Mucosa of rectum (tissue), 2 donors: ENCODE measurements at regions not wholly inside any gene's neighbourhood (a gene's known extent, or its start where the extent isn't known, plus 50 kb on each side); places are given as distances from the start of the nearest gene placed in this dataset.
"Not testable (repeated sequence)": the region's sequence is repeated elsewhere in the genome, so short reads cannot be mapped to it uniquely, and the experiment has no call there.

Experiments used
- H3K27ac ChIP-seq, 2 donors: one replicate each; pipeline ENCODE4 v1.7.0; 2013; ENCODE audit warnings: inconsistent platforms in 2 of 2, low read depth in 2 of 2, low read length in 2 of 2
- H3K27me3 ChIP-seq, 2 donors: one replicate each; pipeline ENCODE4 v1.7.0; 2013; ENCODE audit warnings: low read length in 2 of 2; ENCODE audit not compliant: control insufficient read depth in 2 of 2, insufficient read depth in 2 of 2
- H3K36me3 ChIP-seq, 2 donors: one replicate each; pipeline ENCODE4 v1.7.0; 2013; ENCODE audit warnings: low read length in 2 of 2; ENCODE audit not compliant: control insufficient read depth in 2 of 2, insufficient read depth in 2 of 2
- H3K4me1 ChIP-seq, 2 donors: one replicate each; pipeline ENCODE4 v1.7.0; 2013; ENCODE audit warnings: low read length in 2 of 2, mild to moderate bottlenecking in 1 of 2; ENCODE audit not compliant: control insufficient read depth in 2 of 2, insufficient read depth in 2 of 2
- H3K4me3 ChIP-seq, 2 donors: one replicate each; pipeline ENCODE4 v1.7.0; 2013; ENCODE audit warnings: low read length in 2 of 2
- H3K9ac ChIP-seq, 2 donors: one replicate each; pipeline ENCODE4 v1.7.0; 2013; ENCODE audit warnings: low read length in 2 of 2, low read depth in 1 of 2, mild to moderate bottlenecking in 1 of 2
- H3K9me3 ChIP-seq, 2 donors: one replicate each; pipeline ENCODE4 v1.7.0; 2013; ENCODE audit warnings: low read length in 2 of 2; ENCODE audit not compliant: control insufficient read depth in 2 of 2
- donor health status: healthy.
- donor health status: Normal muscosa, but diverticular disease.

DNA sequence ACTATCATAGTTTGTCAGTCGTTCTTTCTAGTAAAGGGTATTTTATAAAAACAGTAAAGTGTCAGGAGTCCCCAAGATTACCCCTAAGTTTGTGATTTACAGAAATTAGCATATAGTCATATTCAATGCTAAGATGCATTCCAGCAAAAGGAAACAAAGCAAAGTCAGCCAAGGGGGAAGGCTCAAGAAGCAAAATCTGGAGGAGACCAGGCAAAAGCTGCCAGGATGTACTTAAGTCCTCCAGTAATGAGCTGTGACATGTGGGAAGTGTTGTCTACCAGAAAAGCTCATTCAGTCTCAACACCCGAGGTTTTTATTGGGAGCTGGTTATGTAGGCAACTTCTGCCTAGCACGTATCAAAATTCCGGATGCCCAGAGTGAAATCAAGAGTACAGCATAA lies 373.4 kb upstream of the TMPRSS15 start:
- Histone ChIP-seq H3K9ac (no peak overlapping the region), H3K4me1 (no peaks in the 10 kb centered on the region), H3K36me3 (no peaks in the 10 kb centered on the region), H3K27ac (no peak overlapping the region), H3K4me3 (no peak overlapping the region), H3K9me3 (no peaks in the 10 kb centered on the region), H3K27me3 (no peaks in the 10 kb centered on the region)

DNA sequence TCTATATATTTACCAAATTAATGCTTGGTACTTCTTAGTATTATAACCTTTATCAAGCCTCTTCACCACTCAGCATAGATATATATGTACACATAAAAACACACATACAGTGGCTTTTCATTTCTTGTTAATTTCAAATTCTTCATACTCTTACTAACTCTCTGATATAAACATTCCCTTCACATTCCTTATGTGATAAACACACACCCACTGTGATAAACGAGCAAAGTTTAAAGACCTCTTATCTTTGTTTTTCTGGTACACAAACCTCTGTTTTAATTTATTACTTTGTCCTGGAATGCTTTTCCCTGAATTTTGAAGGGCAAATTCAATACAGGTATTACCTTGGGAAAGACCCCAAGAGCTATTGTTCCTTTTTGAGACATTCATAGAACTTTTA lies 379.1 kb upstream of the TMPRSS15 start:
- Histone ChIP-seq H3K9me3 (no peaks in the 10 kb centered on the region), H3K36me3 (no peaks in the 10 kb centered on the region), H3K27ac (no peak overlapping the region), H3K9ac (no peak overlapping the region), H3K27me3 (no peaks in the 10 kb centered on the region), H3K4me3 (no peak overlapping the region), H3K4me1 (no peaks in the 10 kb centered on the region)

- H3K9ac ChIP-seq, result no peak overlapping the region
- no peak overlapping the region for H3K27ac ChIP-seq
- no peaks in the 10 kb centered on the region for H3K4me1 ChIP-seq
- no peaks in the 10 kb centered on the region for H3K36me3 ChIP-seq
- H3K4me3 ChIP-seq, result no peak overlapping the region
- no peaks in the 10 kb centered on the region for H3K9me3 ChIP-seq
- H3K27me3 ChIP-seq, result no peaks in the 10 kb centered on the region
These were observed 397.9 kb upstream of the TMPRSS15 start for GRCh38 chr21:18801468-18801867.

- no peak overlapping the region for H3K27ac ChIP-seq
- no peaks in the 10 kb centered on the region for H3K4me1 ChIP-seq
- H3K27me3 ChIP-seq, result no peaks in the 10 kb centered on the region
- H3K36me3 ChIP-seq, result no peaks in the 10 kb centered on the region
- no peak overlapping the region for H3K4me3 ChIP-seq
- H3K9me3 ChIP-seq, result no peaks in the 10 kb centered on the region
- H3K9ac ChIP-seq, result no peak overlapping the region
These were observed 400.0 kb upstream of the TMPRSS15 start for GRCh38 chr21:18803624-18804023.

- Histone ChIP-seq H3K27ac (no peak overlapping the region), H3K4me3 (no peak overlapping the region), H3K9me3 (no peaks in the 10 kb centered on the region), H3K4me1 (no peaks in the 10 kb centered on the region), H3K9ac (no peak overlapping the region), H3K36me3 (no peaks in the 10 kb centered on the region), H3K27me3 (no peaks in the 10 kb centered on the region)
These were observed 406.6 kb upstream of the TMPRSS15 start for GRCh38 chr21:18810136-18810535.

DNA sequence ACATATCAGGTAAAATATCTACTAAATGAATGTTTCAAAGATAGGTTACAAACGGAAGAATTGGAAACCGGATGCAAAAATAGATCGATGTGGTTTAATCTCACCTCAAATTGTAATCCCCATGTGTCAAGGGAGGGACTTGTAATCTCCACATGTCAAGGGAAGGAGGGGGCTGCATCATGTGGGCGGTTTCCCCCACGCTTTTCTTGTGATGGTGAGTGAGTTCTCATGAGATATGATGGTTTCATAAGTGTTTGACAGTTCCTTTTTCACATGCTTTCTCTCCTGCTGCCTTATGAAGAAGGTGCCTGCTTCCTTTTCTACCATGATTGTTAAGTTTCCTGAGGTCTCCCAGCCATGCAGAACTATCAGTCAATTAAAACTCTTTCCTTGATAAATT lies 408.7 kb upstream of the TMPRSS15 start:
- Histone ChIP-seq H3K36me3 (no peaks in the 10 kb centered on the region), H3K4me3 (no peak overlapping the region), H3K9me3 (no peaks in the 10 kb centered on the region)

GRCh38 chr21:18819507-18819906 lies 415.9 kb upstream of the TMPRSS15 start:
- Histone ChIP-seq H3K4me1 (no peaks in the 10 kb centered on the region), H3K36me3 (no peaks in the 10 kb centered on the region), H3K27me3 (no peaks in the 10 kb centered on the region), H3K9me3 (no peaks in the 10 kb centered on the region), H3K4me3 (no peak overlapping the region), H3K9ac (no peak overlapping the region), H3K27ac (no peak overlapping the region)

More for the DNA sequence above, 408.7 kb upstream of the TMPRSS15 start:
- H3K27ac ChIP-seq, result no peak overlapping the region
- no peak overlapping the region for H3K9ac ChIP-seq
- H3K4me1 ChIP-seq, result no peaks in the 10 kb centered on the region
- no peaks in the 10 kb centered on the region for H3K27me3 ChIP-seq

- no peak overlapping the region for H3K4me3 ChIP-seq
- H3K9ac ChIP-seq, result no peak overlapping the region
- H3K9me3 ChIP-seq, result no peaks in the 10 kb centered on the region
- H3K27me3 ChIP-seq, result no peaks in the 10 kb centered on the region
- no peaks in the 10 kb centered on the region for H3K4me1 ChIP-seq
- H3K27ac ChIP-seq, result no peak overlapping the region
- H3K36me3 ChIP-seq, result no peaks in the 10 kb centered on the region
These were observed 423.0 kb upstream of the TMPRSS15 start for GRCh38 chr21:18826562-18826961.

DNA sequence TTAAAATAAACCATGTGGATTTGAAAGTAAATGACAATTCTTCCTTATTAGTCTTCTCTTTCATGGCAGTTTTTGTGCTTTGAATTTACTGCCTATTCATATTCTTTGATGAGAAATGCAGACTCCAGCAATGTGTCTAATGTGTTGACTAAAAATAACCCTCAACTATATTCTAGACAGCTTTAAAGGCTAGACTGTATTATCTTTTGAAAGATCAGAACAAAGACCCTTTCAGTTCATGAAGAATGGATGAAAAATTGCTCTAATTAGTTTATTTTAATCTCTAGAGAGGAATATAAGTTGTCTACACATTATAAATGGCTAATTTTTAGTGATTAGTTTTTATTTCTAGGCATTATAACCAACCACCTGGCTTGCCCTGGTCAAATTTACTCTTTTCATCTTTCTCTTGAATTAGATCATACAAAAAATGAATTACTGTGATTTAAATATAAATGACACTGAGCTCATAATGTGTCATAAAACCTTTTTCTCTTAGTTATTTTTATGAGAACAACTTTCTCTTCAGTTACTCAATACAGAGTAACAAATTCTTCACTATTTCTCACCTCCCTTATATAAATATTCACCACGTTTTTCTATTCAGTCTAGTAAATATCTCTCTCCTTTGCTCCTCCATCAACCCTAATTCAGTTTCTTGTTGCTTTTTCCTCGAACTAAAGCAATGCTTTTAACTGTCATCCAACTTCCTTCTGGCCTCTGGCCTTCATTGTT lies 428.5 kb upstream of the TMPRSS15 start:
- H3K27me3 ChIP-seq, result no peaks in the 10 kb centered on the region
- no peak overlapping the region for H3K9ac ChIP-seq
- H3K9me3 ChIP-seq, result no peaks in the 10 kb centered on the region
- H3K4me1 ChIP-seq, result no peaks in the 10 kb centered on the region
- H3K36me3 ChIP-seq, result no peaks in the 10 kb centered on the region
- no peak overlapping the region for H3K4me3 ChIP-seq
- no peak overlapping the region for H3K27ac ChIP-seq

DNA sequence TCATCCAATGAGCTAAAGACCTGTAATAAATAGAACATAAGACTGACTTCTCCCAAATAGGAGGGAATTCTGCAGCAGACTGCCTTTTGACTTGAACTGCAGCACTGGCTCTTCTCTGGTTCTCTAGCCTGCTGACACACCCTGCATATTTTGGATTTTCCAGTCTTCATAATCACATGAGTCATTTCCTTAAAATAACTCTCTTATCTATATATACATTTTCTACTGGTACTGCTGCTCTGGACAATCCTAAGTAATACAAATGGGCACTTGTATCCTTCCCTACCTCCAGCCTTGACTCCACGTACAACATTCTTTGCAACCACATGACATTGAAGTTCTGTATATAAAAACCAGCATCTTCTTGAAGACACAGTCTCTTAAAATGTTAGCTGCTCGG lies 429.4 kb upstream of the TMPRSS15 start:
- Histone ChIP-seq H3K27me3 (no peaks in the 10 kb centered on the region), H3K9me3 (no peaks in the 10 kb centered on the region), H3K36me3 (no peaks in the 10 kb centered on the region), H3K4me1 (no peaks in the 10 kb centered on the region), H3K4me3 (no peak overlapping the region), H3K27ac (no peak overlapping the region), H3K9ac (no peak overlapping the region)

DNA sequence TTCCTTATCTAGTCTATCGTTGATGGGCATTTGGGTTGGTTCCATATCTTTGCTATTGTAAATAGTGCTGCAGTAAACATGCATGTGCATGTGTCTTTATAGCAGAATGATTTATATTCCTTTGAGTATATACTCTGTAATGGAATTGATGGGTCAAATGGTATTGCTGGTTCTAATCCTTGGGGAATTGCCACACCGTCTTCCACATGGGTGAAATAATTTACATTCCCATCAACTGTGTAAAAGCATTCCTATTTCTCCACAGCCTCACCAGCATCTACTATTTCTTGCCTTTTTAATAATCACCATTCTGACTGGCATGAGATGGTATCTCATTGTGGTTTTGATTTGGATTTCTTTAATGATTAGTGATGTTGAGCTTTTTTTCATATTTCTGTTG lies 430.5 kb upstream of the TMPRSS15 start:
- H3K9me3 ChIP-seq, H3K36me3 ChIP-seq, H3K27ac ChIP-seq, H3K27me3 ChIP-seq, H3K4me3 ChIP-seq, H3K9ac ChIP-seq, H3K4me1 ChIP-seq: not testable (repeated sequence)
